ENCODE measurements at regions not wholly inside any gene's neighbourhood (a gene's known extent, or its start where the extent isn't known, plus 50 kb on each side); places are given as distances from the start of the nearest gene placed in this dataset.
"Not testable (repeated sequence)": the region's sequence is repeated elsewhere in the genome, so short reads cannot be mapped to it uniquely, and the experiment has no call there.

DNA sequence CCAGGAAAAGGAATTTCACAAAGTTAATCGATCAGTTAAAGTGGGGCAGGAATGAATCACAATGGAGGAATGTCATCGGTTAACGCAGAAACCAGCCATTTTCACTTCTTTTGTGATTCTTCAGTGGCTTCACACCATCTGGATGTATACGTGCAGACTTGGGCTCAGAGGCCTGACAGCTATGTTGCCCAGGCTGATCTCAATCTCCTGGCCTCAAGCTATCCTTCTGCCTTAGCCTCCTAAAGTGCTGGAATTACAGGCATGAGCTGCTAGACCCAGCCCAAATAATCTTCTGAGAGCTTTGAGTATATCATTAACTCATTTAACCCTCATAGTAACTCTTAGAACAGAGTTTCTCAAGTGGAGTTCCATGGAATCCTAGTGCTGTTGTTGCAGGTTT lies 126.5 kb upstream of the VANGL1 start:
- Histone ChIP-seq H4K91ac (ENCODE audit: low read length) (no peak overlapping the region), H3K79me1 (replicated peaks; ENCODE audit: low read length, poor library complexity, severe bottlenecking) (no peaks in the 10 kb centered on the region), H2BK120ac (ENCODE audit: low read depth, low read length) (no peak overlapping the region), H3K23ac (ENCODE audit: low read length in 2 of 2) (no peak overlapping the region), H2BK5ac (ENCODE audit: low read depth, low read length, poor library complexity, severe bottlenecking) (no peak overlapping the region), H3K18ac (ENCODE audit: low read depth in 1 of 2, low read length in 2 of 2) (no peak overlapping the region), H2AK5ac (ENCODE audit: low read length, severe bottlenecking) (no peak overlapping the region), H3K27me3 (ENCODE audit: control insufficient read depth in 1 of 2, insufficient read depth in 1 of 2, low read length in 2 of 2) (no peaks in the 10 kb centered on the region), H3K36me3 (ENCODE audit: control insufficient read depth in 1 of 2, insufficient read depth in 2 of 2, low read depth in 1 of 2, low read length in 2 of 2) (no peaks in the 10 kb centered on the region), H3K14ac (ENCODE audit: low read length in 2 of 2) (no peak overlapping the region), H3K4ac (ENCODE audit: low read depth in 1 of 2, low read length in 2 of 2) (no peak overlapping the region), H2AFZ (ENCODE audit: low read depth, low read length) (no peak overlapping the region), H3K4me3 (ENCODE audit: insufficient read depth in 1 of 2, low read depth in 1 of 2, low read length in 2 of 2) (no peak overlapping the region), H3K9ac (ENCODE audit: low read length) (no peak overlapping the region), H3K4me1 (ENCODE audit: control insufficient read depth, insufficient read depth, low read depth, low read length) (peaks cover 3% of the 10 kb centered on the region), H3K27ac (ENCODE audit: low read length, poor library complexity, severe bottlenecking) (no peak overlapping the region), H2BK15ac (ENCODE audit: low read depth, poor library complexity, severe bottlenecking) (no peak overlapping the region), H3K9me3 (ENCODE audit: control insufficient read depth, low read length) (no peaks in the 10 kb centered on the region), H3K4me2 (ENCODE audit: low read length, poor library complexity, severe bottlenecking) (no peak overlapping the region), H4K8ac (ENCODE audit: low read length) (no peak overlapping the region), H2BK12ac (ENCODE audit: low read length in 2 of 2) (no peak overlapping the region)
- DNase-seq = no peak
- 87% methylated on average over 4 of the region's 4 CpGs for WGBS

- not testable (repeated sequence) for H4K8ac ChIP-seq (ENCODE audit: low read length); H3K23ac ChIP-seq (ENCODE audit: low read length in 2 of 2); H3K4me3 ChIP-seq (ENCODE audit: insufficient read depth in 1 of 2, low read depth in 1 of 2, low read length in 2 of 2); H3K79me1 ChIP-seq (replicated peaks; ENCODE audit: low read length, poor library complexity, severe bottlenecking); H3K9ac ChIP-seq (ENCODE audit: low read length); H2BK5ac ChIP-seq (ENCODE audit: low read depth, low read length, poor library complexity, severe bottlenecking); H3K18ac ChIP-seq (ENCODE audit: low read depth in 1 of 2, low read length in 2 of 2); H3K27me3 ChIP-seq (ENCODE audit: control insufficient read depth in 1 of 2, insufficient read depth in 1 of 2, low read length in 2 of 2); H2BK15ac ChIP-seq (ENCODE audit: low read depth, poor library complexity, severe bottlenecking); H3K14ac ChIP-seq (ENCODE audit: low read length in 2 of 2); H2AK5ac ChIP-seq (ENCODE audit: low read length, severe bottlenecking); H4K91ac ChIP-seq (ENCODE audit: low read length); H3K4me1 ChIP-seq (ENCODE audit: control insufficient read depth, insufficient read depth, low read depth, low read length); H2AFZ ChIP-seq (ENCODE audit: low read depth, low read length); H2BK12ac ChIP-seq (ENCODE audit: low read length in 2 of 2); H2BK120ac ChIP-seq (ENCODE audit: low read depth, low read length); H3K4ac ChIP-seq (ENCODE audit: low read depth in 1 of 2, low read length in 2 of 2); H3K9me3 ChIP-seq (ENCODE audit: control insufficient read depth, low read length); H3K36me3 ChIP-seq (ENCODE audit: control insufficient read depth in 1 of 2, insufficient read depth in 2 of 2, low read depth in 1 of 2, low read length in 2 of 2); H3K27ac ChIP-seq (ENCODE audit: low read length, poor library complexity, severe bottlenecking); H3K4me2 ChIP-seq (ENCODE audit: low read length, poor library complexity, severe bottlenecking); DNase-seq
- 56% methylated on average over 4 of the region's 4 CpGs for WGBS
Measured at GRCh38 chr1:115510226-115510625, 131.5 kb upstream of the VANGL1 start.

- Histone ChIP-seq H2BK15ac (ENCODE audit: low read depth, poor library complexity, severe bottlenecking) (no peak overlapping the region), H2AFZ (ENCODE audit: low read depth, low read length) (no peak overlapping the region), H2BK12ac (ENCODE audit: low read length in 2 of 2) (no peak overlapping the region), H4K8ac (ENCODE audit: low read length) (no peak overlapping the region), H3K4me2 (ENCODE audit: low read length, poor library complexity, severe bottlenecking) (no peak overlapping the region), H2AK5ac (ENCODE audit: low read length, severe bottlenecking) (no peak overlapping the region), H2BK120ac (ENCODE audit: low read depth, low read length) (no peak overlapping the region), H3K27ac (ENCODE audit: low read length, poor library complexity, severe bottlenecking) (no peak overlapping the region), H3K4me1 (ENCODE audit: control insufficient read depth, insufficient read depth, low read depth, low read length) (peaks cover 3% of the 10 kb centered on the region), H3K4me3 (ENCODE audit: insufficient read depth in 1 of 2, low read depth in 1 of 2, low read length in 2 of 2) (no peak overlapping the region), H3K18ac (ENCODE audit: low read depth in 1 of 2, low read length in 2 of 2) (no peak overlapping the region), H3K27me3 (ENCODE audit: control insufficient read depth in 1 of 2, insufficient read depth in 1 of 2, low read length in 2 of 2) (no peaks in the 10 kb centered on the region), H4K91ac (ENCODE audit: low read length) (no peak overlapping the region), H3K9me3 (ENCODE audit: control insufficient read depth, low read length) (no peaks in the 10 kb centered on the region), H3K36me3 (ENCODE audit: control insufficient read depth in 1 of 2, insufficient read depth in 2 of 2, low read depth in 1 of 2, low read length in 2 of 2) (no peaks in the 10 kb centered on the region), H2BK5ac (ENCODE audit: low read depth, low read length, poor library complexity, severe bottlenecking) (no peak overlapping the region), H3K79me1 (replicated peaks; ENCODE audit: low read length, poor library complexity, severe bottlenecking) (no peaks in the 10 kb centered on the region), H3K14ac (ENCODE audit: low read length in 2 of 2) (no peak overlapping the region), H3K4ac (ENCODE audit: low read depth in 1 of 2, low read length in 2 of 2) (no peak overlapping the region), H3K23ac (ENCODE audit: low read length in 2 of 2) (no peak overlapping the region), H3K9ac (ENCODE audit: low read length) (peak overlapping the region; percentile 3)
- 100% methylated on average over 3 of the region's 6 CpGs for WGBS
- no peak for DNase-seq
Measured at GRCh38 chr1:115507901-115508300, 133.9 kb upstream of the VANGL1 start.

- H2AFZ ChIP-seq (ENCODE audit: low read depth, low read length) = no peak overlapping the region
- H2AK5ac ChIP-seq (ENCODE audit: low read length, severe bottlenecking) = no peak overlapping the region
- H2BK120ac ChIP-seq (ENCODE audit: low read depth, low read length) = no peak overlapping the region
- no peaks in the 10 kb centered on the region for H3K9me3 ChIP-seq (ENCODE audit: control insufficient read depth, low read length)
- H3K4me1 ChIP-seq (ENCODE audit: control insufficient read depth, insufficient read depth, low read depth, low read length) = peaks cover 3% of the 10 kb centered on the region
- H3K79me1 ChIP-seq (replicated peaks; ENCODE audit: low read length, poor library complexity, severe bottlenecking) = no peaks in the 10 kb centered on the region
- H3K9ac ChIP-seq (ENCODE audit: low read length) = peak overlapping the region; percentile 4
- no peak overlapping the region for H3K23ac ChIP-seq (ENCODE audit: low read length in 2 of 2)
- H3K4me3 ChIP-seq (ENCODE audit: insufficient read depth in 1 of 2, low read depth in 1 of 2, low read length in 2 of 2) = no peak overlapping the region
- H3K4ac ChIP-seq (ENCODE audit: low read depth in 1 of 2, low read length in 2 of 2) = no peak overlapping the region
- no peaks in the 10 kb centered on the region for H3K27me3 ChIP-seq (ENCODE audit: control insufficient read depth in 1 of 2, insufficient read depth in 1 of 2, low read length in 2 of 2)
- WGBS = 67% methylated on average over 9 of the region's 10 CpGs
- no peak overlapping the region for H2BK15ac ChIP-seq (ENCODE audit: low read depth, poor library complexity, severe bottlenecking)
- H2BK5ac ChIP-seq (ENCODE audit: low read depth, low read length, poor library complexity, severe bottlenecking) = no peak overlapping the region
- no peak overlapping the region for H2BK12ac ChIP-seq (ENCODE audit: low read length in 2 of 2)
- no peak overlapping the region for H3K18ac ChIP-seq (ENCODE audit: low read depth in 1 of 2, low read length in 2 of 2)
- H3K36me3 ChIP-seq (ENCODE audit: control insufficient read depth in 1 of 2, insufficient read depth in 2 of 2, low read depth in 1 of 2, low read length in 2 of 2) = no peaks in the 10 kb centered on the region
- H3K27ac ChIP-seq (ENCODE audit: low read length, poor library complexity, severe bottlenecking) = no peak overlapping the region
- H3K14ac ChIP-seq (ENCODE audit: low read length in 2 of 2) = no peak overlapping the region
- no peak overlapping the region for H4K8ac ChIP-seq (ENCODE audit: low read length)
- H4K91ac ChIP-seq (ENCODE audit: low read length) = no peak overlapping the region
- no peak overlapping the region for H3K4me2 ChIP-seq (ENCODE audit: low read length, poor library complexity, severe bottlenecking)
- DNase-seq = peak; percentile 43
Measured at GRCh38 chr1:115506924-115507589, 134.7 kb upstream of the VANGL1 start.

Measured in mesenchymal stem cell (in vitro differentiated cells and primary cell).